PC-9 (cell line): ENCODE measurements at regions not wholly inside any gene's neighbourhood (a gene's known extent, or its start where the extent isn't known, plus 50 kb on each side); places are given as distances from the start of the nearest gene placed in this dataset.

Experiments used
- BruUV-seq: library from RNA; stranded (reverse); fragments of 400-500 nt; replicated peaks from 2 replicates; lab custom pipeline; 2021; lab: Mats Ljungman, UMichigan
- CTCF ChIA-PET: fragments of 300-600 bp; sonication (Branson Sonifier 250); formaldehyde crosslinking; loops from one replicate; lab custom pipeline; 2022; ENCODE audit warnings: antibody characterized with exemption; lab: Charles Lee
- POLR2A ChIA-PET: fragments of 300-600 bp; sonication (Branson Sonifier 250); formaldehyde crosslinking; loops from one replicate; lab custom pipeline; 2022; ENCODE audit warnings: antibody characterized with exemption; ENCODE audit not compliant: unreplicated experiment; lab: Charles Lee
- DNase-seq, 2 experiments: peaks; one replicate each; pipeline versions ENCODE4 v3.0.0 to v3.0.0-alpha.2; 2015 to 2022; ENCODE audit warnings: mixed read lengths in 1 of 2
- H2AFZ ChIP-seq: fragments of 200-600 bp; sonication (generic); 2 replicates; pipeline ENCODE4 v1.8.1; 2017; ENCODE audit warnings: antibody characterized with exemption
- H3F3A ChIP-seq: fragments of 200-600 bp; sonication (generic); 2 replicates; pipeline ENCODE4 v1.8.1; 2017; ENCODE audit warnings: antibody characterized with exemption, mild to moderate bottlenecking, low read depth; ENCODE audit not compliant: insufficient read depth
- H3K27ac ChIP-seq: fragments of 200-600 bp; sonication (generic); 2 replicates; pipeline ENCODE4 v1.6.1; 2016; ENCODE audit warnings: mixed run types
- H3K27me3 ChIP-seq: fragments of 200-600 bp; sonication (generic); 2 replicates; pipeline ENCODE4 v1.6.1; 2016; ENCODE audit warnings: low read depth, mixed run types; ENCODE audit not compliant: insufficient read depth
- H3K36me3 ChIP-seq: fragments of 200-600 bp; sonication (generic); 2 replicates; pipeline ENCODE4 v1.6.1; 2016; ENCODE audit warnings: low read depth, mixed run types
- H3K4me1 ChIP-seq: fragments of 200-600 bp; sonication (generic); replicated peaks from 2 replicates; pipeline ENCODE4 v1.6.1; 2016; ENCODE audit warnings: mixed run types; ENCODE audit not compliant: insufficient read depth
- H3K4me2 ChIP-seq: fragments of 200-600 bp; sonication (generic); 2 replicates; pipeline ENCODE4 v1.6.1; 2017; ENCODE audit warnings: mixed run types
- H3K4me3 ChIP-seq: fragments of 200-600 bp; sonication (generic); 2 replicates; pipeline ENCODE4 v1.6.1; 2016; ENCODE audit warnings: mixed run types
- H3K79me2 ChIP-seq: fragments of 200-600 bp; sonication (generic); 2 replicates; pipeline ENCODE4 v1.6.1; 2017; ENCODE audit warnings: low read depth, mixed run types
- H3K9me2 ChIP-seq: fragments of 200-600 bp; sonication (generic); 2 replicates; pipeline ENCODE4 v1.8.1; 2017; ENCODE audit warnings: mild to moderate bottlenecking; ENCODE audit not compliant: insufficient read depth
- H3K9me3 ChIP-seq: fragments of 200-600 bp; sonication (generic); 2 replicates; pipeline ENCODE4 v1.8.1; 2016; ENCODE audit warnings: low read depth; ENCODE audit not compliant: insufficient read depth
- H4K20me1 ChIP-seq: fragments of 200-600 bp; sonication (generic); 2 replicates; pipeline ENCODE4 v1.8.1; 2017; ENCODE audit not compliant: insufficient read depth
- EZH2 ChIP-seq: fragments of 200-600 bp; sonication (generic); IDR thresholded peaks from 2 replicates; pipeline ENCODE4 v1.8.0; 2017; ENCODE audit warnings: antibody characterized with exemption, low read depth
- intact Hi-C: fragments of 100-400 bp; cut with micrococcal nuclease; formaldehyde crosslinking; loops from one replicate; pipeline ENCODE4 v1.10.0; 2022; ENCODE audit not compliant: unreplicated experiment
- TF ChIP-seq, protein P1 (sequence below): fragments of 200-600 bp; sonication (generic); conservative IDR thresholded peaks from 2 replicates; pipeline ENCODE4 v1.6.1; 2017; ENCODE audit warnings: mixed run types, antibody characterized with exemption, mild to moderate bottlenecking, moderate library complexity

DNA sequence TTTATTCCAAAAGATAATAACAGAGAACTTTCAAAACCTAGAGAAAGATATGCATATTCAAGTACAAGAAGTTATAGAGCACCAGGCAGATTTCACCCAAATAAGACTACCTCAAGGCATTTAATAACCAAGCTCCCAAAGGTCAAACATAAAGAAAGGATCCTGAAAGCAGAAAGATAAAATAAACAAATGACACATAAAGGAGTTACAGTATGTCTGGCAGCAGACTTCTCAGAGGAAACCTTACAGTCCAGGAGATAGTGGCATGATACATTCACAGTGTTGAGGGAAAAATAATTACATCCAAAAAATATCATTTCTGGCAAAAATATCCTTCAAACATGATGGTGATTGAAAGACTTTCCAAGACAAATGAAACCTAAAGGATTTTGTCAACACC, 185.8 kb upstream of the POU1F1 start:
- Histone ChIP-seq H3K27ac (no peak overlapping the region), H3K4me2 (no peak overlapping the region), H3K9me2 (no peaks in the 10 kb centered on the region), H3K4me1 (no peaks in the 10 kb centered on the region), H3K36me3 (no peaks in the 10 kb centered on the region), H3F3A (no peaks in the 10 kb centered on the region), H4K20me1 (no peaks in the 10 kb centered on the region), H3K9me3 (no peaks in the 10 kb centered on the region), H2AFZ (peak overlapping the region; percentile 35; the same call in 1 of the 2 replicates), H3K27me3 (no peaks in the 10 kb centered on the region), H3K4me3 (no peak overlapping the region), H3K79me2 (no peaks in the 10 kb centered on the region)
- ChIA-PET POLR2A (no interaction called here), CTCF (no interaction called here)
- no TSS peak for BruUV-seq
- no peak for DNase-seq
- intact Hi-C loops = no loop called here
- TF ChIP-seq EZH2 = no peak
- TF ChIP-seq, protein P1, sequence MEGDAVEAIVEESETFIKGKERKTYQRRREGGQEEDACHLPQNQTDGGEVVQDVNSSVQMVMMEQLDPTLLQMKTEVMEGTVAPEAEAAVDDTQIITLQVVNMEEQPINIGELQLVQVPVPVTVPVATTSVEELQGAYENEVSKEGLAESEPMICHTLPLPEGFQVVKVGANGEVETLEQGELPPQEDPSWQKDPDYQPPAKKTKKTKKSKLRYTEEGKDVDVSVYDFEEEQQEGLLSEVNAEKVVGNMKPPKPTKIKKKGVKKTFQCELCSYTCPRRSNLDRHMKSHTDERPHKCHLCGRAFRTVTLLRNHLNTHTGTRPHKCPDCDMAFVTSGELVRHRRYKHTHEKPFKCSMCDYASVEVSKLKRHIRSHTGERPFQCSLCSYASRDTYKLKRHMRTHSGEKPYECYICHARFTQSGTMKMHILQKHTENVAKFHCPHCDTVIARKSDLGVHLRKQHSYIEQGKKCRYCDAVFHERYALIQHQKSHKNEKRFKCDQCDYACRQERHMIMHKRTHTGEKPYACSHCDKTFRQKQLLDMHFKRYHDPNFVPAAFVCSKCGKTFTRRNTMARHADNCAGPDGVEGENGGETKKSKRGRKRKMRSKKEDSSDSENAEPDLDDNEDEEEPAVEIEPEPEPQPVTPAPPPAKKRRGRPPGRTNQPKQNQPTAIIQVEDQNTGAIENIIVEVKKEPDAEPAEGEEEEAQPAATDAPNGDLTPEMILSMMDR = no peak

DNA sequence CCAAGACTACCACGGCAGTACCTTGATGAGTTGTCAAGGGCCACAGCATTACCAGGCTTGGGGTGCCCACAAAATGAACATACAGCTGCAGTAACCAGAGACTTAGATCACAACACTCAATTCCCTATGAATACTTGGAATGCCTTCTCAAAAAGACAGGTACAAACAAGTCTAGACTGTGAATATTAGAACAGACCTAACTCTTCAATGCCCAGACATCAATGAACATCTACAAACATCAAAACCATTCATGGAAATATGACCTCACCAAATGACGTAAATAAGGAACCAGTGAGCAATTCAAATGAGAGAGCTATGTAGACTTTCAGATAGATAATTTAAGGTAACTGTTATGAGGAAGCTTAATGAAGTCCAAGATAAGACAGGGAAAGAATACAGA, 185.1 kb upstream of the POU1F1 start:
- Histone ChIP-seq H3K9me3 (no peaks in the 10 kb centered on the region), H3K4me3 (no peak overlapping the region), H2AFZ (0 out of 2 replicates have a peak overlapping the region, but pooled peaks have one; percentile 5), H3F3A (no peaks in the 10 kb centered on the region), H3K4me1 (no peaks in the 10 kb centered on the region), H3K27me3 (no peaks in the 10 kb centered on the region), H3K79me2 (no peaks in the 10 kb centered on the region), H4K20me1 (no peaks in the 10 kb centered on the region), H3K27ac (no peak overlapping the region), H3K9me2 (no peaks in the 10 kb centered on the region), H3K4me2 (no peak overlapping the region), H3K36me3 (no peaks in the 10 kb centered on the region)
- TF ChIP-seq, protein P1 = no peak
- TF ChIP-seq EZH2 = no peak
- POLR2A ChIA-PET = no interaction called here
- CTCF ChIA-PET = no interaction called here
- intact Hi-C loops = no loop called here
- BruUV-seq = no TSS peak
- no peak for DNase-seq

DNA sequence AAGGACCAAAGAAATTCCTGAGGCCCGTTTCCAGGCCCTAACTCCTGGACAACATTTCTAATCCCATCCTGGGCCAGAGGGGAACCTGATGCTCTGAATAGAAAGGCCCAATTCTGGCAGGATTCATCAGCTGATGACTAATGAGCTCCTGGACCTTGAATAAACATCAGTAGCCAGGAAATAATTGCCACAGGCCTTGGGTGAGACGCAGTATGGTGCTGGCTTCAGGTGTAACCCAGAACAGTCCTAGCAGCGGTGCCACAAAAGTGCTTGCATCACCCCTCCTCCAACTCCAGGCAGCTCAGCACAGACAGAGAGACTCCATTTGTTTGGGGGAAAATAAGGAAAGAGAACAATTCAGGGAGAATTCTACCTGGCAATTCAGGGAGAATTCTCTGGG, 184.7 kb upstream of the POU1F1 start:
- no peak overlapping the region for H3K4me2 ChIP-seq

More for the DNA sequence above, 184.7 kb upstream of the POU1F1 start:
- no peaks in the 10 kb centered on the region for H4K20me1 ChIP-seq
- POLR2A ChIA-PET = no interaction called here
- no peaks in the 10 kb centered on the region for H3K36me3 ChIP-seq
- no TSS peak for BruUV-seq
- H3K9me2 ChIP-seq = no peaks in the 10 kb centered on the region
- 0 out of 2 replicates have a peak overlapping the region, but pooled peaks have one; percentile 5 for H2AFZ ChIP-seq
- H3K27ac ChIP-seq = no peak overlapping the region
- no peaks in the 10 kb centered on the region for H3F3A ChIP-seq
- no peaks in the 10 kb centered on the region for H3K9me3 ChIP-seq
- H3K79me2 ChIP-seq = no peaks in the 10 kb centered on the region
- DNase-seq = no peak
- no peak overlapping the region for H3K4me3 ChIP-seq
- intact Hi-C loops = no loop called here
- H3K27me3 ChIP-seq = no peaks in the 10 kb centered on the region
- no peaks in the 10 kb centered on the region for H3K4me1 ChIP-seq
- TF ChIP-seq, protein P1 = no peak
- no peak for TF ChIP-seq EZH2
- CTCF ChIA-PET = no interaction called here
